PC-3 (cell line): ENCODE measurements at regions not wholly inside any gene's neighbourhood (a gene's known extent, or its start where the extent isn't known, plus 50 kb on each side); places are given as distances from the start of the nearest gene placed in this dataset.

Experiments
- EZH2 ChIP-seq: fragments of 300-600 bp; sonication (generic); IDR thresholded peaks from one replicate; pipeline ENCODE4 v1.6.1; 2017; ENCODE audit warnings: antibody characterized with exemption, mild to moderate bottlenecking, low read length; ENCODE audit not compliant: unreplicated experiment
- TF ChIP-seq, protein P1 (sequence below): fragments of 300-600 bp; sonication (generic); conservative IDR thresholded peaks from 2 replicates; pipeline ENCODE4 v1.5.1; 2017; ENCODE audit warnings: antibody characterized with exemption, low read depth, mild to moderate bottlenecking, low read length

GRCh38 chr7:9453521-9453920 is 1020.1 kb downstream of the NXPH1 start:
- TF ChIP-seq, protein P1, sequence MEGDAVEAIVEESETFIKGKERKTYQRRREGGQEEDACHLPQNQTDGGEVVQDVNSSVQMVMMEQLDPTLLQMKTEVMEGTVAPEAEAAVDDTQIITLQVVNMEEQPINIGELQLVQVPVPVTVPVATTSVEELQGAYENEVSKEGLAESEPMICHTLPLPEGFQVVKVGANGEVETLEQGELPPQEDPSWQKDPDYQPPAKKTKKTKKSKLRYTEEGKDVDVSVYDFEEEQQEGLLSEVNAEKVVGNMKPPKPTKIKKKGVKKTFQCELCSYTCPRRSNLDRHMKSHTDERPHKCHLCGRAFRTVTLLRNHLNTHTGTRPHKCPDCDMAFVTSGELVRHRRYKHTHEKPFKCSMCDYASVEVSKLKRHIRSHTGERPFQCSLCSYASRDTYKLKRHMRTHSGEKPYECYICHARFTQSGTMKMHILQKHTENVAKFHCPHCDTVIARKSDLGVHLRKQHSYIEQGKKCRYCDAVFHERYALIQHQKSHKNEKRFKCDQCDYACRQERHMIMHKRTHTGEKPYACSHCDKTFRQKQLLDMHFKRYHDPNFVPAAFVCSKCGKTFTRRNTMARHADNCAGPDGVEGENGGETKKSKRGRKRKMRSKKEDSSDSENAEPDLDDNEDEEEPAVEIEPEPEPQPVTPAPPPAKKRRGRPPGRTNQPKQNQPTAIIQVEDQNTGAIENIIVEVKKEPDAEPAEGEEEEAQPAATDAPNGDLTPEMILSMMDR: no peak
- TF ChIP-seq EZH2: no peak
